NCI-H1436 treated with DMSO at 0.1 percent for 48 hours (cell line): ENCODE measurements at regions not wholly inside any gene's neighbourhood (a gene's known extent, or its start where the extent isn't known, plus 50 kb on each side); places are given as distances from the start of the nearest gene placed in this dataset.

ENCODE experiments used
- DNase-seq: peaks from one replicate; lab custom pipeline; 2025; lab: John Stamatoyannopoulos, UW

DNA sequence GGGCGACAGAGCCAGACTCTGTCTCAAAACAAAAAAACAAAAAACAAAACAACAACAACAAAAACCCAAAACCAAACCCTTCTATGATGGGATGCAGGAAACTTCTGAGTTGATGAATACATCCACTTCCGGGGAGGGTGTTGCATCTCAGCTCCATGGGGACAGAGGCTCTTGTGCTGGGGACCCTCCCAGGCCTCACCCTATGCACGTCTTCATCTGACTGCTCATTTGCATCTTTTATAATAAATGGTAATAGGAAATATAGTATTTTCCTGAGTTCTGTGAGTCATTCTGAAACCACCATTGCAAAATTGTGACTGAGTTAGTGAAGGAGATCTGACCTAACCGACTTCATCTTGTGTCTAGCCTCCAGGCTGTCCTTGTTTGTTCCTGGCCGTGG is 109.5 kb upstream of the SLC28A3 start:
- no peak for DNase-seq

DNA sequence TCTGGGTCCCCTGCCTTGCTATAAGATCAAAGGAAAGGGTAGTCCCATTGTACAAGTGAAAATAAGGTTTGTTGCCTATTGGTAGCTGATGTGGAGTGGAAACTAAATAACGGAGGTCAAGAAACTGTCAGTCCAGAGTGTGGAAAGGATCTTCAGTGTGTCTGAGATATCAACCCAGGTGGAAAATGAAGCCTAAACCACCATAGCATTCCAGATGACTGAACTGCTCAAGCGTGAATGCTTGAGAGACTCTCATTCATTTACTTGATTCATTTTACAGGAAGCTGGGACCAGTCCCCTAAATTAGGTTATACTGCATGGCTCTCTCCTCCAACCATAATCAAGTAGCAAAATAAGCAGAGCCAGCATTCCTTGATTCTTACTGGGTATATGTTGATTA is 116.0 kb upstream of the SLC28A3 start:
- DNase-seq: no peak

DNA sequence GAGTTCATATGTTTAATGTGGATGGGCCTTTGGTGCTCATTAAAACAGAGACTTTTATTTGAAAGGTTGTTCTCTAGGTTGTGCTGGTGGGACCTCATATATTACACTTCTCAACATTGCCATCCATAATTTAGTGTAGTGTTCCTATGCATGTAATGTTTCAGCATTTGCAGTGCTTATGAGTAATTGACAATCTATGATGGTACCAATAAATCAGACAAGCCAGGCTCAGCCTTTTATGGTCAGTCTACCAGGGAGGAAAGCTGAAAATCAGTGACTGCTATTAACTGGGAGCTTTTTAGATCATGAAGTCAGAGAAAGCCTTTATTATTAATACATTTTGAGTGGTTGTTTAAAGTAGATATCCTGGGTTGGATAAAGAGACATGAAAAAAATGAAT is 120.1 kb upstream of the SLC28A3 start:
- no peak for DNase-seq

DNA sequence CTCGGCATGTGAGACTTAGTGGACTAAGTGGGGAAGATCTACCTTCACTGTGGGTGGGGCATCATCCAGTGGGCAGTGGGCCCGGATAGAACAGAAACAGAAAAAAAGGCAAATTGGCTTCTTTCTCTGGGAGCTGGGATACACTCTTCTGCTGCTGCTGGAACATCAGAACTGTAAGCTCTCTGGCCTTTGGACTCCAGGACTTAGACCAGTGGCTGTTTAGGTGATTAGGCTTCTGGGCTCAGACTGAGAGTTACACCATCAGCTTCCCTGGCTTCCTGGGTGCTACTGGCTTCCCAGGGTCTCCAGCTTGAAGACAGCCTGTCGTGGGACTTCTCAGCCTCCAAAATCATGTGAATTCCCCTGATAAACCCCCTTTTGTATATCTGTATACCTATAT is 122.7 kb upstream of the SLC28A3 start:
- DNase-seq: no peak

- DNase-seq: no peak
These were observed 126.2 kb upstream of the SLC28A3 start for GRCh38 chr9:84466580-84467285.

GRCh38 chr9:84471816-84472215 is 131.3 kb upstream of the SLC28A3 start:
- no peak for DNase-seq

GRCh38 chr9:84478996-84479395 is 138.4 kb upstream of the SLC28A3 start:
- no peak for DNase-seq

GRCh38 chr9:84480071-84480470 is 139.5 kb upstream of the SLC28A3 start:
- DNase-seq: no peak

DNA sequence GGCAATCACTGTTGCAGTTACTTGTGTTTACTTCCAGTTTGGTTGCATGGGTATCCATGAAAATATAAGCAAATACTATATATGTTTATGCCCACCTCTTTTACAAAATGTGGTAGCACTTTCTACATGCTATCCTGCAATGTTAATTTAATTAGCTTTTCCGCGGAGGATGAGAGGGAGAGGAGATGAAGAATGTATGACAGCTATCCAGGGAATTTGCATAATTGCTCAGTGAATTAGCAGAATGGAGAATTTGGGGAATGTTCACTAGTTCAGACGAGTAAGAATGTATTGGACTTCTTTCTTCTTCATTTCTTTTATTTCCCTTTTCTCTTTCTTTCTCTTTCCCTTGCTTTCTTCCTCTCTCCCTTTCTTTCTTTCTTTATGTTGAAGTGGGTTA is 140.7 kb upstream of the SLC28A3 start:
- DNase-seq: no peak

- no peak for DNase-seq
These were observed 141.2 kb upstream of the SLC28A3 start for GRCh38 chr9:84481636-84482218.

GRCh38 chr9:84482607-84483006 is 142.0 kb upstream of the SLC28A3 start:
- no peak for DNase-seq

DNA sequence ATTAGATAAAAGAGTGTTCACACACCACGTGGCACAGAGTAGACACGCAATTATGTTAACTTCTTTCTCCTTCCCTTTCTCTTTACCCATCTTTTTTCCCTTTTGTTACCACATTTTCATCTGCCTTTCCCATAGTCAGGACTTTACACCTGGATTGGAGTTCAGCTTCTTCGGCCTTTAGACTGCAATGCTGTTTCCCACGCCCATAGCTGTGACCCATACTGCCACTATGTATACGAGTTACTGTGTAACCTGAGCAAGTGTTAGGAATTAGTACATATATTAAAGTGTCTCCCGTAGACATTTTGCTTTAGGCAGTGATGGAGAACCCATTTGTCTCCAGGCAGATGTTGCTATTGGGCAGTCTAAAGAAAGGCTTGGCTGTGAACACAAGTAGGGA is 143.6 kb upstream of the SLC28A3 start:
- no peak for DNase-seq

- no peak for DNase-seq
These were observed 145.0 kb upstream of the SLC28A3 start for GRCh38 chr9:84485539-84485938.

- DNase-seq: no peak
These were observed 146.1 kb upstream of the SLC28A3 start for GRCh38 chr9:84486663-84487062.

GRCh38 chr9:84490206-84490841 is 149.8 kb upstream of the SLC28A3 start:
- no peak for DNase-seq

- DNase-seq: no peak
These were observed 150.3 kb upstream of the SLC28A3 start for GRCh38 chr9:84490842-84491325.

GRCh38 chr9:84492366-84493159 is 152.0 kb upstream of the SLC28A3 start:
- DNase-seq: no peak

DNA sequence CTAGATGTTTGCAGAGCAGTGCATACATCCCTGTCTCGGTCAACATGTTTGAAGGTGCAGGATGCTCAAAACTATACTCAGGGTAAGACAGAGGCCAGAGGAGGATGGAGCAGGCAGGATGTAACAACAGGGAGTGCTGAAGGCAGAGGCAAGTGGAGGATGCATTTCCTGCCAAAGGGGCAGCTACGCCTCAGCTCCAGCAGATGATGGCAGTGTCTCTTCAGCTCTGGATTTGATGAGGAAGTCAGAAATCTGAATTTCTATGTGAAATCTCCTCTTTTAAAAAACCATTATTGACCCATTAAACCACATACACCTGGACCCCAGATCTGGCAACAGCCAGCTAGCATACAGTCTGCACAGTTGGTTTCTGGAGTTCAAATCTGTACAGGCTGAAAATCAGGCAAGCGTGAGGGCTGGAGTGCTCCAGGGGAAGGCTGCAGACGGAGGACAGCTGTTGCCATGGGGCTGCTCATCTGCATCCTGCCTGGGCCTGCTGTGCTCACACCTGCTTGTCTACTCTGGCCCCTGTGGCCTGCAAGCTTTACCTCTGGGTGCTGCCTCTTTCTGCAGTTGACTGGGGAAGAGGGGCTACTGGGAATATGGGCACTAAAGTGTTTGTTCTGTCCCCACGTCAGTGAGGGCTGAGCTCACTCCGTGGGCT is 152.9 kb upstream of the SLC28A3 start:
- DNase-seq: no peak

DNA sequence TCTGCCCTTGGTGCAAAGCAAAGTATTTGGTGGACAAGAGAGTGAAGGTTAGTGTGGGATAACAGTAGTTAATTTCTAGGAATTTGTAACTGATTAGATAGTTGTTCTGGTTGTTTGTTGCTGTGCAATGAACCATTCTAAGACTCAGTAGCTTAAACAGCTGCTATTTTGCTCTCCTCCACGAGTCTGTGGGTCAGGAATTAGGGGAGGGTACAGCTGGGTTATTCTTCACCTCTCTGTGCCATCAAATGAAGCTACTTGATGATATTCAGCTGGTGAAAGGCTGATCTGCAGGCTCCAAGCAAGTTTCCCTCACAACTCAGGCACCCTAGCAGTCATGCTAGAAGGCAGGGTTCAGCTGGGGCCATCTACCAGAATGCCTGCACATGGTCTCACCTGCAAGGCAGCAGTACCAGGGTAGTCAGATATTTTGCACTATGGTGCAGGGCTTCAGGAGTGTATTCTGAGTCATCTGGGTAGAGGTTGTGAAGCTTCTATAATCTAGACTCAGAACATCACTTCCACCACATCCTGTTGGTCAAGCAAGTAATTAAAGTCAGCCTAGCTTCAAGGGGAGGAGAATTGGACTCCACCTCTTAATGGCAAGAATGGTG is 159.5 kb upstream of the SLC28A3 start:
- no peak for DNase-seq

- no peak for DNase-seq
These were observed 160.3 kb upstream of the SLC28A3 start for GRCh38 chr9:84500826-84501225.

DNA sequence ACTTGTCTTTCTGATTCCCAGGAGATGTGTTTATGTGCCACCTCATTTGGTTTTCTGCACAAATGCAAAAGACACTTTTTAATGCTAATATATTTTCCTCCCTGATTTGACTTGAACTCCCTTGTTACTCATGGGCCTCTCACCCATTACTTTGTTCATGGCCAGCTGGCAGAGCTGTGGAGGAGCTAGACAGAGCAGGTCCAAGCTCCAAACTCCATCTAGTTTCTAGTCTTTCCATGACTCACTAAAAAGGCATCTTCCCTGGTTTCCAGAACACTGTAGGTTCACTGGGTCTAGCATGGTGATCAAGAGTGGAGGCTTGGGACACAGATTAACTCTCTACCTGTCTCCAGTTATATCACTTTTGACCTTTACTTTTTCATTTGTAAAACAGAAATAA is 161.0 kb upstream of the SLC28A3 start:
- no peak for DNase-seq

DNA sequence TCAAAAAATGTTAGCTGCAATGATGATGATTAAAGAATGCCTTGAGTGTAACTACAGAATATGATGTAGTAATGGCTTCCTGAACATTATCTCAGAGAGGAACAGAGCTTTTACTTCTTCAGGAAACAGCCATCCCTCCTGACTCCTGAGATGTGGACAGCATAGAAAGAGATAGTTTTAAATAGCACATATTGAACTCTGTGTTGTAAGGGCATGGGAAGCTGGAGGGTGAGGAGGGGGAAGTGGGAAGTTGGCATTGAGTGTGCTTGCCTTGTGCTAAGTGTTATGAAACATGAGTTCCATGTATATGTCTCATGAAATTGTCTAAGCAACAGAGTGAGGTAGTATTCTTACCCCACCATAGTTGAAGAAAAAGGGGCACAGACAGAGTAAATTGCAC is 161.5 kb upstream of the SLC28A3 start:
- no peak for DNase-seq
